HK-2 (cell line): ENCODE measurements at regions not wholly inside any gene's neighbourhood (a gene's known extent, or its start where the extent isn't known, plus 50 kb on each side); places are given as distances from the start of the nearest gene placed in this dataset.
A peak's percentile ranks its signal among the peaks of the same experiment; 100 is the strongest.
"Not testable (repeated sequence)": the region's sequence is repeated elsewhere in the genome, so short reads cannot be mapped to it uniquely, and the experiment has no call there.

Experiments
- DNase-seq: peaks from one replicate; pipeline ENCODE4 v3.0.0-alpha.2; 2018; ENCODE audit not compliant: unreplicated experiment

GRCh38 chr9:41018948-41019347 is 109.5 kb downstream of the FOXD4L6 start:
- DNase-seq: not testable (repeated sequence)

GRCh38 chr9:41016699-41017098 is 111.8 kb downstream of the FOXD4L6 start:
- DNase-seq: not testable (repeated sequence)

DNA sequence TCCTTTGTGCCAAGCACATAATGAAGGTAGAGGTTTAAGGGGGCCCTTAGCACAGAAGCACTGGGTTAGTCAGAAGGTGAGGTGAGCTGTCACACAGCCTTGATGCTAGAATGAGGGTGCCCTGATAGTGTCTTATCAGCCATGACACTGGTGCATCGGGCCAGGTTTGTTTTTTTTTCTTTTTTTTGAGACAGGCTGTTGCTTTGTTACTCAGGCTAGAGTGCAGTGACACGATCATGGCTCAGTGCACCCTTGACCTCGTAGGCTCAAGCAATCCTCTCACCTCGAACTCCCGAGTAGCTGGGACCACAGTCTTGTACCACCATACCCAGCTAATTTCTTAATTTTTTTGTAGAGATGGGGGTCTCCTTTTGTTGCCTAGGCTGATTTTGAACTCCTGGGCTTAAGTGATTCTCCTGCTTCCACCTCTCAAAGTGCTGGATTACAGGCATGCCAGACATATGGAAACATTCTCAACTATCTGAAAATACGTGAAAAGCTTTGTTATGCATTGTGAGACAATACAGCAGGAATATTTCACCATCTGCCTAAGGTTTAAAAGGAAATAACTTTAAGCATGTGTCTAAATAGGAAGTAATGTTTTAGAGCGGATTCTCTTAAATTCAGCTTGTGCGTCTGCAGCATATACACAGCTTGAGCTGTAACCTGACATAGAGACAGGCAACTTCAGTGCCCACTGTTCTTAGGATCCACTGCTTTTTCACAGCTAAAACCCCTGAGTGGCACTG is 128.4 kb downstream of the FOXD4L6 start:
- not testable (repeated sequence) for DNase-seq

GRCh38 chr9:40995490-40995889 is 133.0 kb downstream of the FOXD4L6 start:
- DNase-seq: not testable (repeated sequence)

DNA sequence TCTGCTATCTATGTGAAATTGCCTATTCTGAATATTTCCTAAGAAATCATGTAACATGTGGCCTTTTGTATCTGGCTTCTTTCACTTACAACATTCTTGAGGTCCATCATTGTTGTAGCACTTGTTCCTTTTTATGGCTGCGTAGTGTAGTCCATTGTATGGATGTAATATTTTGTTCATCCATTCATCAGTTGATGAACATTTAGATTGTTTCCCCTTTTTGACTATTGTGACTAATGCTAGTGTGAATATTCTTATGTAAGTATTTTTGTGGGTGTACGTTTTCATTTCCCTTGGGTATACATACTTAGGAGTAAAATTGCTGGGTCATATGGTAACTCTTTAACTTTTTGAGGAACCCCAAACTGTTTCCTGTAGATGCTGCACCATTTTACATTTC is 134.6 kb downstream of the FOXD4L6 start:
- DNase-seq: not testable (repeated sequence)

GRCh38 chr9:40993375-40993774 is 135.1 kb downstream of the FOXD4L6 start:
- DNase-seq: not testable (repeated sequence)

DNA sequence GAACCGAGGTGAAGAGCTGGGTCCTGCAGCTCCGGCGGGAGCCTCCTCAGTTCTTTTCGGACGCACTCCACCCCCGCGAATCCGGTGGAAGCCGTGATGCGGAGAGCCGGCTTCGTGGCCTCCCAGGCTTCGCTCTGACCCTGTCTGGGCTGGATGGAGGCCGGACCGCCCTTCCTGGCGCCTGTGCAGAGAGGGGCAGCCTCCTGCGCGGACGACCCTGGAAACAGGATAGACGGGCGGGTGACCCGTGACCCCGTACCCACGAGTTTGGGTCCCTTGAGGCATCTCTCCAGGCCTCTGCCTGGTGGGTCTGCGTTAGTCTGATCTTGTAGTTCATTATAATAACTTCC is 136.0 kb downstream of the FOXD4L6 start:
- not testable (repeated sequence) for DNase-seq

DNA sequence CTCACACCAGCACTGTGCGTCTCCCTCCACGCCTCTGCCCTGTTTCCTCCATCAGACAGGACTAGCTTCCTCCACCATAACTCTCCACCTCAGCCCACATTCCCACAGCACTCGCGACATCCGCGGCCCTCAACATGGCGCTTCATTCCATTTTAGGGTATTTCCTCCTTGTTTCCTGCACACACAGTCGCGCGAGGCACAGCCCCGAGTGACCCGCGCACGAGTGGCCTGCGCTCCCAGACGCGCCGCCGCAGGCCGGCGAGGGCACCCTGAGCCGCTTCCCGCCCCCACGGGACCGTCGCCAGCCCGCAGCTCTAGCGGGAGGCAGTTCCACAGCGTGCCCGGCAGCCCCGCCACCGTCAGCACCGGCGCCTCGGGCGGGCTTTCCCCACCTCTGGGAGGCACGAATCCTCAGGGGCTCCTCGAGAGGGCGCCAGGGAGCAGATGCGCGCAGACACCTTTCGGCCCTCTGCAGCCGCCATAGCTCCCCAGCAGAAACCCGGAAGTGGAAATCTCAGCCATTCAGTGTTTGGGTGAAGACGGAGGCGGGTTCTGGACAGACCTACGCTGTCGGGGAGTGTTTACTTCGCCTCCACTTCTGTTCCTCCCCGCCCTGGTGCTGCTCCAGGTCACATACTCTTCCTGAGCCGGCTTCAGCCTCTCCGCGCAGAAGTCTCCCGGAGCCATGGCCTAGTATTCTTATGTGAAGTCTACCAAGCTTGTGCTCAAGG is 136.6 kb downstream of the FOXD4L6 start:
- DNase-seq: peak; percentile 71

DNA sequence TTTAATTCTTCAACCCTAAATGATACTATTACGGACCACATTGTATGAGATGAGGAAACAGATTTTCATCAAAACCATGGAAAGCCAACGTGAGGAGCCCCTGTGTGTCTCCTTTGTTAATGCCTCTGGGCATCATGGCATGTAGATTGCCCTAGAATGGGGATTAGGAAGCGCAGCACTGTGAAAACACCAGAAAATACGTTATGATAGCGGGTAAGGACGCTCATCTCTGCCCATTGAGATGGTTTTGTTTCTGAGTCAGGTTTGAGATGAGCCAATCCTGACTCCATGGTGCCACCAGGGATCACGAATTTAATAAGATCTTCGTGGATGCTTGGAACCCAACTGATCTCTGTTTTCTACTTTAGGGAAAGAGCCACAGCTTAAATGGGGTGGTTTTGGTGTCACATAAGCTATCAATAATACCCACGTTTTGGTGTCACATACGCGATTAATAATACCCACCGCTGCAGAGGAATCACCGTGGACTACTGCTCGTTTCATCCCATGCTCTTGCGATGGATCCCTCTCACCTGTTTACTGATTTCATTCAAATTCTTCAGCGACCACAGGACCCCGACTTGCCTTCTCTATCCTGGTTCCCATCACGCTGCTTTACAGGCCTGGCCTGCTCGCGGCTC is 137.3 kb downstream of the FOXD4L6 start:
- not testable (repeated sequence) for DNase-seq

- not testable (repeated sequence) for DNase-seq
Measured at GRCh38 chr9:40986332-40986731, 142.1 kb downstream of the FOXD4L6 start.

- DNase-seq: not testable (repeated sequence)
Measured at GRCh38 chr9:40975351-40975750, 153.1 kb downstream of the FOXD4L6 start.

- not testable (repeated sequence) for DNase-seq
Measured at GRCh38 chr9:40974912-40975311, 153.6 kb downstream of the FOXD4L6 start.

DNA sequence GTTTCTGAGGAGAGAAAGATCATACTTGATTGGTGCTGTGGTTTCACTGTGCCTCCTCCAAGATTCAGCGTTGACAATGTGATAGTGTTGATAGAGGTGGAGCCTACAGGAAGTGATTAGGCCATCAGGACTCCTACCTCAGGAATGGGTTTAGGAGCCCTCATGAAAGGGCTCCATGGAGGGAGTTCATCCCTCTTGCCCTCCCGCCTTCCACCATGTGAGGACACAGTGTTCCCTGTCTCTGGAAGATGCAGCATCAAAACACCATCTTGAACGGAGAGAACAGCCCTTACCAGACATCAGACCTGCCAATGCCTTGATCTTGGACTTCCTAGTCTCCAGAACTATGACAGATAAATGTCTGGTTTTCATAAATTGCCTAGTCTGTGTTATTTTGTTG is 156.7 kb downstream of the FOXD4L6 start:
- DNase-seq: not testable (repeated sequence)

DNA sequence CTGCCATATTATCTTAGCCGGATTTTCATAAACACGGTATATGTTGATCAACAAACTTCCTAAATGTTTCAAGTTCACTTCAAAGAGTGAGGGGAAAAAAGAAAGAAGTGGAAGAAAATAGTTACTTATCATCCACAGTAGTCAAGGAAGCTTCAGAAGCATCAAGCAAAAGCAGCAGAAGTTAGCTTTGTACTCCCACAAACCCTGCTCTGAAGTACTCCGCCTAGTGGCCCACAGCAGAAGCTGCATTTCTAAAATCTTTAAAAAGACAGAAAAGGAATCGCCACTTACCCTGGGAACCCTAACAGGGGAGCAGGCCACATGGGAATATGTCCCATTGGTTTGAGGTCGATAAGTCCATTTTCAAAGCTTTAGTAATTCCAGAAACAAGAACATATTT is 158.1 kb downstream of the FOXD4L6 start:
- not testable (repeated sequence) for DNase-seq

GRCh38 chr9:40962461-40962860 is 166.0 kb downstream of the FOXD4L6 start:
- DNase-seq: not testable (repeated sequence)

DNA sequence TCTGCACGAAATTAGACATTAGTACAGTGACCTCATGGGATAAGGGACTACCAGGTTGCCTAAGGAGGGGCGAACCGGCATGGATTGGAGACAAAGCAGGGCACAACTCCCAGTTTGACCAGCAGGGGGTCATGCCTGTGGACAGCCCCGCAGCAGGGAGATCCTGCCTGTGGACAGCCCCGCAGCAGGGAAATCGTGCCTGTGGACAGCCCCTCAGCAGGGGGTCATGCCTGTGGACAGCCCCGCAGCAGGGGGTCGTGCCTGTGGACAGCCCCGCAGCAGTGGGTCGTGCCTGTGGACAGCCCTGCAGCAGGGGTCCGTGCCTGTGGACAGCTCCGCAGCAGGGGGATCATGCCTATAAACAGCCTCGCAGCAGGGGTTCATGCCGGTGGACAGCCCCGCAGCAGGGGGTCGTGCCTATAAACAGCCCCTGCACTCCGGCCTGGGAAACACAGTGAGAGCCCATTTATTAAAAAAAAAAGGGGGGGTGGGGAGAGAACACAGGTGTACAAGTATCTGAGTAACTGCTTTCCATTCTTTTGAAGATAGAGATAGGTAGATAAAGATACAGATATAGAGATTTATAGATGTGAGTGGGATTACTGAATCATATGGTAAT is 176.5 kb downstream of the FOXD4L6 start:
- not testable (repeated sequence) for DNase-seq

- not testable (repeated sequence) for DNase-seq
Measured at GRCh38 chr9:40946228-40946627, 182.3 kb downstream of the FOXD4L6 start.

DNA sequence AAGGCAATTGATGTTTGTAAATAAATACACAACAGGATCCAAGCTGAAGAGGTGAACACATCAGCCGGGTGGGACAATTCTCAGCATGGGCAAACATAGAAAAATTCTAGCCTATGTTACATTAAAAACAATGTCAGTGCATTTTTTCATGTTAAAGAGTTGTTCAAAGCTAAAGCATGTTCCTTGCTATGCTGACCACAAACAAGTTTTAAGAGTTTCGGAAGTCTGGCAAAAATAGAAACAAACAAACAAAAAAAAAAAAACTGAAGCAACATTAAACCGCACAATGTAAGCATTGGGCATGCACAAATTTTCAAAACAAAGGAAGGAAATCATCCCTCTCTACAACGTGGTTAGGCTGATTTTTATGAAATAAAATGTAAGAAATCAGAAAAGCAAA is 185.8 kb downstream of the FOXD4L6 start:
- not testable (repeated sequence) for DNase-seq

GRCh38 chr9:40939888-40940209 is 188.6 kb downstream of the FOXD4L6 start:
- not testable (repeated sequence) for DNase-seq

GRCh38 chr9:40939201-40939887 is 189.1 kb downstream of the FOXD4L6 start:
- not testable (repeated sequence) for DNase-seq

DNA sequence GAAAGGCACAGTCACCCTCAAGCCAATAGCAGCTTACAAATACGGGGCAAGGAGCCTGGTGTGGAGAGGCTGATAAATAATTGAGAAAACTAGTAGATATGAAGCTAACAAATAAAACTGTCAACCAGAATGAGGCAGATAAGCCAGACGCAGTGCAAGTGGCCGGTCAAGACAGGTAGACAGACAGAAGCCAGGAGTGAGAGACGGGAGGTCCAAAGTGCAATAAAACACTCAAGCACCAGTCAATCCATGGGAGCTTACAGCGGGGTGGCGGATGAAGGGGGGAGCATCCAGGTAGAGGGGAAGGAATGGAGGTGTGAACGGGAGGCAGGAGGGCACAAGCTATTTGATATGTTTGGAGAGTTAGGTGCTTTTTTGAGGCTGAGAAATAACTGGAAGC is 193.1 kb downstream of the FOXD4L6 start:
- DNase-seq: no peak

- DNase-seq: not testable (repeated sequence)
Measured at GRCh38 chr9:40934480-40934879, 194.0 kb downstream of the FOXD4L6 start.
